T follicular helper cell (primary cell): ENCODE measurements at regions not wholly inside any gene's neighbourhood (a gene's known extent, or its start where the extent isn't known, plus 50 kb on each side); places are given as distances from the start of the nearest gene placed in this dataset.

Source experiments
- DNase-seq: peaks from one replicate; pipeline ENCODE4 v3.0.0-alpha.2; 2020; ENCODE audit warnings: low read depth

DNA sequence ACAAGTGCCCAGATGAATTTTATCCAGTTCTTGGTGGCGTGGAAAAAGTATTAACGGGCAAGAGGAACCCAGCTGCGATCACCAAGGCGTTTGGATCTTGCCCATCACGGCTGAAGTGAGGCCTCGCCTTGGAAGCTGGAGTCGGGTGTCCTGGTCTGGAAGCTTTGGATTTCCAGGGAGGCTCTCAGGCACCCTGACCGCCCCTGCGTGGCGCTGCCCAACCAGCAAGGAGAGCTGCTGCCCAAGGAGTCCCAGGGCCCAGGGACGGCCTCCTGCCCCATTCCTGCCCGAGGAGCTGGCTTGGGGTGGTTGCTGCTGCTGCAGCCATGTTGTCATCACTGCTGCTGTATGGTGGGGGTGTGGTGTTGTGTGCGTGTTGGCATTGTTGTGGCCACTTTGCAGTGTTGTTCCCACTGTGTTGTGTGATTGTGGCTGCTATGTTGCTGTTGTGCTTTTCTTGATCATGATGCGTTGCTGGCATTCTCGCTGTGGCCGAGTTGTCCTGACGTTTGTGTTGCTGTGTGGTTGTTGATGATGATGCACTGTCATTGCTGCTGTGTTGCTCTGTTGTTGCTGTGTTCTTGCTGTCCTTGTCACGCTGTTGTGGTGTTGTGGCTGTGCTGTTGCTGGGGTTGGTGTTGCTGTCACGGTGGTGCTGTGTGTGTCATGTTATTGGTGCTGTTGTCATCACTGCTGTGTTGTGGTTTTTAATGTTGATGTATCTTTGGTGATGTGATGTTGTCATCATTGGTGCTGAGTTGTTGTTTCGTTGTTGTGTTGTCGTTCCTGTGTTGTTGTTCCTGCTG lies 318.8 kb downstream of the C16orf95 start:
- no peak for DNase-seq

DNA sequence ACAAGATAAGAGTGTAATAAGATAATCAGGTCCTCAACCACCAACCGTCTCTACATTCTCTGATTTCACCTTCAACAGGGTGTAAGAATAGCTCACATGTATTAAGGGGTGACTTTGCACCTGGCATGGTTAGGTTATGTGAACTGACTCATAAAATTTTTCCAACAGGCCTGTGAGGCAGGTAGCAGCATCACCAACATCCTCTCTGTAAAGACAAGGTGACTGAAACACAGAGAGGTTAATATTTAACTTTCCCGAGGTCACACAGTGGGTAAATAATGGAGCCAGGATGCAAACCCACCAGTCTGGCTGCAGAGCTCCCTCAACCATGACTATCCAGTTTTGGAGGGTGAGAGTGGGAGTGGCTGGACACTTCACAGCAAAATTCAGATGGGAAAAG lies 317.2 kb downstream of the C16orf95 start:
- no peak for DNase-seq

DNA sequence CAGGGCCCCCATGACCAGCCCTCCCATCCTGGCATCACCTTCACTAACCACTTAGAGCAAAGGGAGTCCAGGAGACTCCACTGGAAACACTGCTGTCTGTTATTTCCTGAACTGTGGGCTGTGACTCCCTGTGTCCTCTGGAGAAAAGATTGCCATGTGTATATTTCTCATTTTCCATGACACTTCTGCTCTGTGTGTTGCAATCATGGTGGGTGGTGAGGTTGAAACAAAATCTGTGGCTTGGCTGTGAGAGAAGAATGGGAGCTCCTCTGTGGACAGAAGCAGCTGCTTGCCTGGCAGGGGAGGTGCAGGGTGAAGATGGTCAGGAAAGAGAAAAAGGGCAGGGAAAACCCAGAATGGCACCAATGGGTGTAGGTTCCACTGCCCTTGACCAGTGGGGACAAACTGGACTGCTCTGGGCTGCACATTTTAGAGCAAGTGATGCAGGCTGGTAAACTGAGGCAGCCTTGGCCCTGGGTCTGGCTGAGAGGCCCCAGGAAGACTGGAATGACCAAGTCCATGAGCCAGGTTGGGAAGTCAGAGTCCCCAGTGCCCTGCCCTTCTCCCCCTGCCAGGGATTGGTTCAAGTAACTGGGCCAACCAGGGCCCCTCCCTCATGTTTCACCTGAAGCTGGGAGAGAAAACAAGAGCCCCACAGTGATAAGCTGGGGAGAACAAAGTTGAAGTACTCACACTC lies 314.3 kb downstream of the C16orf95 start:
- no peak for DNase-seq

GRCh38 chr16:87003414-87003755 lies 313.8 kb downstream of the C16orf95 start:
- no peak for DNase-seq

DNA sequence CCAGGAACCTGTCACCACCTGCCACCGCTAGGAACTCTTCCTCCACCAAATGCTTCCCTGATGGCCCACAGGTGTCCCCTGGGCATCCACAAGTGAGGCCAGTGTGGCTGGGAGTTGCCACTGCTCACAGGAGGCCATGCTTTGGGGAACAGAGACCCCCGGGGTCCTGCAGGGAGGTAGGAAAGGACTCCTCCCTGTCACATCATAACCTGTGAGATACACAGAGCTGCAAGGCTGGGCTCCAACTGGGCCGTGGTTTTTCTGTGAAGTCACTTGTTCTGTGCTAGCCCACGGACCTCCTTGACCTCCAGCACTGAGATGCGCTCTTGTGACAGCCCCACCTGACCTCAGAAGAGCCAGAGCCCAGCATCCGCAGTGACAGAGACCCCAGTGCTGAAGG lies 311.2 kb downstream of the C16orf95 start:
- no peak for DNase-seq

DNA sequence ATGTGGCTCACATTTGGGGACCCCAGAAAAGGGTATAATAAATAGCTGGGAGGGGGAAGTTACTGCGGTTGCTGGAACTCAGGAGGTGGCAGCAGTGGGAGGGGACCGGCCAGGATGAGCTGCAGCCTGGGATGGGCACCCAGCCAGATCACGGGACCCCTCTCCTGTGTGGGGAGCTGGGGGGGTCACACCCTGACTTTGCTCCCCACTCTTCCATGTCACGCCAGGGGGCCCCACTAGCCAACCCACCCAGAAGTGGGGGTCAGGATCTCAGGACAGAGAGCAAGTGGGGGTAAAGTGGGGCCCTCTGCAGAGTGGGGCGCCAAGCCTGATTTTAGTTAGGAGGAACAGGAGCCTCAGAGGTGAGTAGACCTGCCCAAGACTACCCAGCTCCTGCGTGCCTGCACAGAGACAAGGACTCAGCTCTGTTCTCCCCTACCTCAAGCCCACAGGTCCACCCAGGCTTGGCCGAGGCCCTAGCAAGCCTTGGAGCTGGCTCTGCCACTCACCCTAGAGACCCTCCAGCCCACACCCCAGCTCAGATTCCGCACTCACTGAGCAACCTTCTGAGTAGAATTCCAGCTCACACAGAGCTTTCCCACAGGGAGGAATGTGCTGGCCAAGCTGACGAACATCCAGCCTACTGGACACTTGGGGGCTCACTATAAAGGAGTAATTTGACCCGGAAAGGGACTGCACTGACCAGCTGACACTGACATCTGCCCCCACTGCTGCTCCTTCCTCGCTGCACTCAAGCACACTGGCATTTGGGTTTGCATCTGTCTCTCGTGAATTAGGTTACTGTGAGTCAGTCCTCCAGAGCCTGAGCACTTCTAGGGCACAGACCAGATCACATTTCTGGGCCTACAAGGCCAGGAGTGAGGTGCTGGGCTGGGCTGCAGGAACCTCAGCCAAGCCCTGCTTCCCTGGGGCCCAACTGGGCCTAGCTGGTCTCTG lies 310.1 kb downstream of the C16orf95 start:
- no peak for DNase-seq

GRCh38 chr16:87007907-87008306 lies 309.3 kb downstream of the C16orf95 start:
- DNase-seq, result no peak

DNA sequence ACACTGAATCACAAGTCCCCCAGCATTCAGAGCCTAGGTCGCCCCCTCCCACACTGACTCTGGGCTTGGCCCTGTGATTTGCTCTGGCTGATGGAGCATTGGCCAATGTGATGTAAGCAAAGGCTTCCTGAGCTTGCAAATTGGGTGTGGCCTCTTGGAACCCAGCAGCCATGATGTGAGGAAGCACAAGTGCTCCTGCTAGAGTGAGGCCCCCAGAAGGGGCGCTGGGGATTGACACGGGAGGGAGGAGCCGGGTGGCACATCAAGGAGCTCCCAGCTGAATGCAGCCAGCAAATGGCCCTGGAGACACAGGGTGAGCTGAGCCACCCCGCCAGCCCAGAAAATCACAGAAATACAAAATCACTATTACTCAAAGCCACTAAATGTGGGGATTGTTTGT lies 308.5 kb downstream of the C16orf95 start:
- DNase-seq, result no peak

- no peak for DNase-seq
Measured at GRCh38 chr16:87012954-87013938, 303.9 kb downstream of the C16orf95 start.

DNA sequence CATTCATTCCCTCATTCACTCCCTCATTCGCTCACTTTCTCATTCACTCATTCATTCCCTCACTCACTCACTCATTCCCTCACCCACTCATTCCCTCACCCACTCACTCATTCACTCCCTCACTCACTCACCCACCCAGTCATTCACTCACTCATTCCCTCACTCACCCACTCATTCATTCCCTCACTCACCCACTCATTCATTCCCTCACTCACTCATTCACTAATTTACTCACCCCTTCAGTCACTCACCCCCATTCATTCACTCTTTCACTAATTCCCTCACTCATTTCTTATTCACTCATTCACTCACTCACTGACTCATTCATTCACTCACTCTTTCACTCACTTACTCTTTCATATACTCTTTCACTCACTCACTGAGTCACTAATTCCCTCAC lies 303.1 kb downstream of the C16orf95 start:
- DNase-seq, result no peak

GRCh38 chr16:87015021-87015420 lies 302.2 kb downstream of the C16orf95 start:
- DNase-seq, result no peak

DNA sequence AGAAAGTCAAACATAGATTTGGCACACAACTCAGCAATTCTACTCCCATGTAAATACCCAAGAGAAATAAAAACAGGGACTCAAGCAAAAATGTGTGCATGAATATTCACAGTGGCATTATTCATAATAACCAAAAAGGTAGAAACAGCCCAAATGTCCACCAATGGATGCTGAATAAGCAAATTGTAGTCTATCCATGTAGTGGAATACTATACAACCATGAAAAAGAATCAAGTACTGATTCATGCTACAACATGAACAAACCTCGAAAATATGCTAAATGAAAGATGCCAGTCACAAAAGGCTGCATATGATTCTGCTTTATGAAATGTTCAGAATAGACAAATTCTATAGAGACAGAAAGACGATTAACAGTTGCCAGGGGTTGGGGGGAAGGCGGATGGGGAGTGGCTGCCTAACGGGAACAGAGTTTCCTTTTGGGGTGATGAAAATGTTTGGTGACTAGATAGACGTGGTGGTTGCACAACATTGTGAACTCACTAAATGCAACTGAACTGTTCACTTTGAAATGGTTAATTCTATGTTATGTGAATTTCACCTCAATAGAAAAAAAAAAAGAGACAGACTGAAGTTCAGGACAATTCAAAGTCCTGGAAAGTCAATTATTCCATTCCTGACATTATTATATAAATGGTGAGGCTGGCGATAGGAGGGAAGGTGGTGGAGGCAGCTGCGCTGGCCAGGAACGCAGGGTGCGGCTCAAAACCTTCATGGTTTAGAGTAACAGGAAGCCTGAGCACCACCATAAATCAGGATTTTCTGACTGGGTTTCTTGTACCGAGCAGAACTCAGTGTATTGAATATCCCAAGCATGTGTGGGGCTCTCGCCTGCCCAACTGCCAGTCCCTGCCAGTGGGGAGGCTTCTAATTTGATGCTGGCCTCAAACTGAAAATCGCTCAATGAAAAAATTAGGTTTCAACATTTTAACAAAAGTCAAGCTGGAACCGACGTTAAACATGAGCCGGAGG lies 300.9 kb downstream of the C16orf95 start:
- no peak for DNase-seq

DNA sequence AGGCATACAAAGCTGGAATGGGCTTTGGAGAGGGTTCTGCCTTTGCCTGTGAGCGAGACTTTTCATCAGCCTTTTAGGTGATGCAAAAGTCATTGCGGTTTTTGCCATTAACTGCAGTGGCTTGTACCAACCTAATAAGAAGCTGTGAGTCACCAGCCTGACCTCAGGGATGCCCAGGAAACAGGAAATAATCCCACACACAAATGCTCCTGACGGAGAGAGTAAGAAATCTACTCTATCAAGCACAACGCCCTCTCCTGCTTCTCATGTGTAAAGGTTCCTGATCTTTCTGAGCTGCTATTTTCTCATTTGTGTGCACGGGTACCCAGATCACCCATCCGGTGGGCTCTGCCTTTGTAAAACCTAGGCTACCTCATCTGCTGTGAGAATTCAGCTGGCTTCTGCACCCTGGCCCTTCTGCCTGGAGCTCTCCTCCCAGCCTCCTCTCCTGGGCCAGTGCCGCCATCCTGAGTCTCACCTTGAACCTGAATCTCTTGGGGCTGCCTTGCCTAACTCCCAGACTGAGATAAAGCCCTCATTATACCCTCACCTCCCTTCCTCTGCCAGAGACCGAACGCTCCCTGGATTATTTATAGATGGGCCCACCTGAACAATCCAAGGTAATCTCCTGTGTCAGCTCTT lies 299.7 kb downstream of the C16orf95 start:
- no peak for DNase-seq

- DNase-seq, result no peak
Measured at GRCh38 chr16:87025676-87026075, 291.5 kb downstream of the C16orf95 start.

DNA sequence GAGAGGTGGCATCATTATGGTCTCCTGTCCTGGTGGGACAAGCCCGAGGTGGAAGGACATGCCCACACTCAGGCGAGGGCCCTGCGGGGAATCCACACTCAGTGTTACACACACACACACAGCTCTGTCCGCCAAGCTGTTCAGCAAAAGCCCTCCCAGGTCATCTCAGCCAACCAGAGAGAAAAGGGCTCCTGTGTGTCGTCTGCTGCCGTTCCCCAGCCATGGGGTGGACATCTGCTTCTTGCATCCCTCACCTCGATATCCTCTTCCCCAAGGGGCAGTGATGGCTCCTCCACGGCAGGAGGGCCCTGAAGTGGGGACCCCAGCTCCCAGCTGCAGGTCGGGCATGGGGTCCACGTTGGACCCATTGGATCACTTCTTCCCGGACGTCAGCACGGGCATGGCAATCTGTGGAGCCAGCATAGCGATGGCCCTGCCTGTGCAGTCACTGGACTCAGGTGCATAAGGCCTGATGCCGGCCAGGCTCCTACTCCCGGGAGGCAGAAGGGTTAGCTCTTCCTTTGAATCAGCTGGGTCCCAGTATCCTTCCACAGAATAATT lies 290.1 kb downstream of the C16orf95 start:
- no peak for DNase-seq

DNA sequence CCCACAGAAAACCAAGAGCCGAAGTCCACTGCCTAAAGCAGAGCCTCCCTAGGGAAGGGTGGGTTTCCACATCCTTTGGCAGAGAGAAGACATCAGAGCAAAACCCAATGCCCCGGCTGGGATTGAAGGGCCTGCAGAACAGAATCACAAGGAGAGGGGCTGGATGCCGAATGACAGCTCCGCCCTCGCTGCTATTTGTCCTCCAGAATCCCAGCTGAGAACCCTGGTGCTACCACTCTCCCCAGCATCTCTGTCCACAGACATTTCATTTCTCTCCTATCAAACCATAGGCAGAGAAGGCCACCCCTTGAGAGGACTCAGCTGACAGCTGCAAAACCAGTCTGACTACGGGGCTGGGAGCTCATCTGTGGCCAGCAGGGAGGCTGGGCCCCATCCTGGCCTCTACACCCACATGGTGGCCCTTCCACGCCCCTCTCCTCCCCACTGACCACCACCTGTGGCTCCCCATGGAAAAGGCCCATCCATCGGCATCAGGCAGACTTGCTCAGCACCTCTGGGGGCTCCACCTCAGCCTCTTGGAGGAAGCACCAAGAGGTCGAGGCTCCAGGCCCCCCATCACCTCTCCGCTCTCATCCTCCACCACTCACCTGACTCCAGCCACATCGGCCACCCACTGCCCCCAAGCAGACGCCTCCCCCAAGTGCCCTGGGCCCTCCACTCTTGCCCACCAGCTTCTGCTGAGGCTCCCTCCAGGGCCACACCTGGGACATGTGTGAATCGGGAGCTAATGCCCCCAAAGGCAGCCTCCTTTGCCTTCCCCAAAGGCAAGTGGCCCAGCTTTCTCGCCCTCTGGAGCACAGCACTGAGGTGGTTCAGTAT lies 288.5 kb downstream of the C16orf95 start:
- DNase-seq, result no peak

DNA sequence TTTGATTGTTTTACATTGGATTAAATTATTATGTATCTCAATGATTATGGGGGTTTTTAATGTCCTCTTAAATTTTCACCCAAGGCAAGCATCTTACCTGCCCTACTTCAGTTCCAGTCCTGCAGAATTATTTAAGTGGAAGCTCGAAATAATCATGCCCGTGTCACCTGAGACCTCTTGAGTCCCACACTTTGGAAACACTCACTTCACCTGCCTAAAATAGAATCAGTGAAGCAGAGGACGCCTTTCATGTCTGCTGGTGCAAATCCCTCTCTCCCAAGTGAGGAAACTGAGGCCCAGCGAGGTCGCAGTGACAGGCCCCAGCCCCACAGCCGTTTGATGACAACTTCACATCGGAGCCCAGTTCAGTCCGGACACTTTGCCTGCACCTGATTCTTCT lies 284.6 kb downstream of the C16orf95 start:
- no peak for DNase-seq

DNA sequence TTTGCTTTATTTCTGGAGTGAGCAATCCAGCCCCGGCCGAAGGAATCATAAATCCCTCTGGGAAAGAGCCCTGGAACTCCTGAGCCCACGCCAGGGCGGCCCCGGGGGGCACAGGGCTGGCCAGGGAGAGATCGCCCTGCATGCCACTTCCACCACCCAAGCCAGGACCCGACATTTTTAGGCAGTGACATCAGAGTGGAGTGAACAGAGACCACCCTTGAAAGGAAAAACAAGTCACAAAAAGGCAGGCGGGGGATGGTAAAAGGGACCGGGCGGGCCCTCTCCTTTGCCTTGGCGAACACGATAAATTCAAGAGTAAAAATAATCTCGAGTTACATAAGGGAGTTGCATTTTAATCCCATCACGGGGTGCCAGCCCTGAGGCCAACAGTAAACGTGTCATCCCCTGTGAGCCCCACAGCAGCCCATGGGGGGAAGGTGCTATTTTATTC lies 284.1 kb downstream of the C16orf95 start:
- DNase-seq, result no peak
